ENCODE measurements at regions not wholly inside any gene's neighbourhood (a gene's known extent, or its start where the extent isn't known, plus 50 kb on each side); places are given as distances from the start of the nearest gene placed in this dataset.

DNA sequence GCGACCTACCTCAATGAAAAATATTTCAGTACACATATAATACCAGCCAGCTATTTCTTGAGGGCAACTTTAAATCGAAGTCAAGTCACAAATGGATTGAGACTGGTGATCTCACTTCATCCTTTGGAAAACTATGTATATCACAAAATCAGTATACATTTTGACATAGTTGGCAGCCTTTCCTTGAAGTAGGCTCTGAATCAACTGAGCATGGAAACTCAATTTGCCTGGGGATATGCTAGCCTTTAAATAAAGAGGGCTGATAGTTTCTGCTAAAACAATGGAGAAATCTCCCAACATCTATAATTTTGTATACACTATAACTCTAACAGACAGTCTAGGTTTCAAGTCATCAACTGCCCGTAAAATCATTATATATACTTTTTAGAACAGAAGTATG lies 282.8 kb upstream of the TENM3 start:
- Histone ChIP-seq H3K36me3 (ENCODE audit: control insufficient read depth, insufficient read depth, low read length) (no peaks in the 10 kb centered on the region), H3K27me3 (replicated peaks; ENCODE audit: control insufficient read depth, insufficient read depth, low read length) (no peaks in the 10 kb centered on the region), H3K4me3 (replicated peaks; ENCODE audit: low read depth, low read length) (no peak overlapping the region)
- TF ChIP-seq, protein P1, sequence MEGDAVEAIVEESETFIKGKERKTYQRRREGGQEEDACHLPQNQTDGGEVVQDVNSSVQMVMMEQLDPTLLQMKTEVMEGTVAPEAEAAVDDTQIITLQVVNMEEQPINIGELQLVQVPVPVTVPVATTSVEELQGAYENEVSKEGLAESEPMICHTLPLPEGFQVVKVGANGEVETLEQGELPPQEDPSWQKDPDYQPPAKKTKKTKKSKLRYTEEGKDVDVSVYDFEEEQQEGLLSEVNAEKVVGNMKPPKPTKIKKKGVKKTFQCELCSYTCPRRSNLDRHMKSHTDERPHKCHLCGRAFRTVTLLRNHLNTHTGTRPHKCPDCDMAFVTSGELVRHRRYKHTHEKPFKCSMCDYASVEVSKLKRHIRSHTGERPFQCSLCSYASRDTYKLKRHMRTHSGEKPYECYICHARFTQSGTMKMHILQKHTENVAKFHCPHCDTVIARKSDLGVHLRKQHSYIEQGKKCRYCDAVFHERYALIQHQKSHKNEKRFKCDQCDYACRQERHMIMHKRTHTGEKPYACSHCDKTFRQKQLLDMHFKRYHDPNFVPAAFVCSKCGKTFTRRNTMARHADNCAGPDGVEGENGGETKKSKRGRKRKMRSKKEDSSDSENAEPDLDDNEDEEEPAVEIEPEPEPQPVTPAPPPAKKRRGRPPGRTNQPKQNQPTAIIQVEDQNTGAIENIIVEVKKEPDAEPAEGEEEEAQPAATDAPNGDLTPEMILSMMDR (IDR thresholded peaks at IDR 0.05; ENCODE audit: insufficient read depth, low read length, poor library complexity, severe bottlenecking), result no peak
- DNase-seq (ENCODE audit: extremely low read depth, insufficient read length), result no peak

DNA sequence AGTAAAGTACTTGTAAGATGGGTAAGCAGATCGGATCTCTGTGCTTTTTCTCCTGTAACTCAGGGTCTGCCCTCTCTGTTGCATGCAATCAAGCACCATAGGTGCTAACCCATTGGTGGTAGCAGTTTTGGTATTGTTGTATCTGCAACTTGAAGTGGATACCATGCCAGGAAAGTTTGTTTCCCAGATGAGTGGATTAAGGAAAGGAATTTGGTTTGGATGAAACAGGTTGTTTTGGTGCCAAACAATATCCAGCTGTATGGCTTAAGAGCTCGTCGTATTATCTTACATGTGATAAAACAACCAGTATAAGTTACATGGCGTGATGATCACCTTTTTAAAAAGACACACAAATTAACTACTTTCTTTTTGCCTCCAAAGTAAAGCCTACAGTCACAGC lies 280.9 kb upstream of the TENM3 start:
- DNase-seq (ENCODE audit: extremely low read depth, insufficient read length), result no peak
- H3K4me3 ChIP-seq (replicated peaks; ENCODE audit: low read depth, low read length), result no peak overlapping the region
- no peaks in the 10 kb centered on the region for H3K27me3 ChIP-seq (replicated peaks; ENCODE audit: control insufficient read depth, insufficient read depth, low read length)
- TF ChIP-seq, protein P1 (IDR thresholded peaks at IDR 0.05; ENCODE audit: insufficient read depth, low read length, poor library complexity, severe bottlenecking), result no peak
- no peaks in the 10 kb centered on the region for H3K36me3 ChIP-seq (ENCODE audit: control insufficient read depth, insufficient read depth, low read length)

DNA sequence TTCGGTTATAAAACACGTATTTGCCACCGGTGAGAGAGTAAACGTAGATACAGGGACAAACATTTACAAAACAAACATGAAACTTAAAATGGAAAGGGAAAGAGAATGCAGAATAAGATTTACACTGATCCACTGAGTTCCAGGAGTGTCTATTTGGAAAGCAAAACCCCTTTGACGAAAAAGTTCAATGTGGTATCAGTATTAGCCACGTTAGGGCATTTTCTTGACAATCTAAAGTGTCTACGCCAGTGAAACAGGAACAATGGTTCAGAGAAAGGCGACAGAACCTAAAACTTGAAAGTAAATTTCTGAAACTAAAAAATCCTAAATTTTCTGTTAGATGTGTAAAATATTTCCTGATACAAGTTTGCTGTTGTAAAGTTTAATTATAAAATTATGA lies 278.5 kb upstream of the TENM3 start:
- Histone ChIP-seq H3K4me3 (replicated peaks; ENCODE audit: low read depth, low read length) (no peak overlapping the region), H3K36me3 (ENCODE audit: control insufficient read depth, insufficient read depth, low read length) (no peaks in the 10 kb centered on the region), H3K27me3 (replicated peaks; ENCODE audit: control insufficient read depth, insufficient read depth, low read length) (no peaks in the 10 kb centered on the region)
- DNase-seq (ENCODE audit: extremely low read depth, insufficient read length), result no peak
- TF ChIP-seq, protein P1 (IDR thresholded peaks at IDR 0.05; ENCODE audit: insufficient read depth, low read length, poor library complexity, severe bottlenecking), result no peak

DNA sequence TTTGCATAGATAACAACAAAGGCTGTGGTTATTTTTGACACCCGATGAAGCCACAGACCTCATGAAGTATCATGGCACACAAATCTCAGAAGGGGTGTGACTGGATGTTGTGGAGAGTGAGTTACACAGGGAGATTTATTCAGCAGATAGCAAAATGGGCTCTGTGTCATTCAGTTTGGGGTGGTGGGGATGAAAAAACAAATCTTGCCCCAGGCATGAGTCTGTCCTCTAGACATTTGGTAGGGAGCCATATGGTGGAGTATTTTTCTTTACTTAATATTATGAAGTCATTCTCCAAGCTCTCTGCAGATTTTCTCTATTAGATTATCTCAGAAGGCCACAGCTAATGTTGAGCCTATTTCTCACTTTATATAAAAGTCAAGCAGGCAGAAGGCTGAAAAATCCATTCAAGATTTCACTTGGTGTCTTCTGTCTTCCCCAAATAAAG lies 277.1 kb upstream of the TENM3 start:
- TF ChIP-seq, protein P1 (IDR thresholded peaks at IDR 0.05; ENCODE audit: insufficient read depth, low read length, poor library complexity, severe bottlenecking), result no peak
- no peaks in the 10 kb centered on the region for H3K27me3 ChIP-seq (replicated peaks; ENCODE audit: control insufficient read depth, insufficient read depth, low read length)
- H3K36me3 ChIP-seq (ENCODE audit: control insufficient read depth, insufficient read depth, low read length), result no peaks in the 10 kb centered on the region
- no peak for DNase-seq (ENCODE audit: extremely low read depth, insufficient read length)
- H3K4me3 ChIP-seq (replicated peaks; ENCODE audit: low read depth, low read length), result no peak overlapping the region

DNA sequence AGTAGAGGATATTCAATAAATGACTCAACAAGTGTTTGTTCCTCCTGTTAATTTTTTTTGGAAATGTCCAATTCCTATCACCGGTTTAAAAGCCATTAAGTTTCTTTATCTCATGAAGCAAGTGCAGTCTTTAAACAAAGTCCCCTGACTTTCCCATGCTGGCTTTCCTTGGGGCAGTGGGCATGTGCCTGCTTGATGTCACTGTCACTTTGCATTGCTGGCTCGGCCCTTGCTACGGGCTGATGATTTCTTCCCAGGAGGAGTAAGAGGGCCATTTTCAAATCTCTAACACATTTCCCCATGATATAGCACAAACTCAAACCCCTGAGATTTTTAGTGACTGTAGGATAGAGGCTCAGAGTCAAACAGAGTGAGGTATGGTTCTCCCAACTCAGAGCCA lies 275.8 kb upstream of the TENM3 start:
- Histone ChIP-seq H3K36me3 (ENCODE audit: control insufficient read depth, insufficient read depth, low read length) (no peaks in the 10 kb centered on the region), H3K27me3 (replicated peaks; ENCODE audit: control insufficient read depth, insufficient read depth, low read length) (no peaks in the 10 kb centered on the region), H3K4me3 (replicated peaks; ENCODE audit: low read depth, low read length) (no peak overlapping the region)
- TF ChIP-seq, protein P1 (IDR thresholded peaks at IDR 0.05; ENCODE audit: insufficient read depth, low read length, poor library complexity, severe bottlenecking), result no peak
- DNase-seq (ENCODE audit: extremely low read depth, insufficient read length), result no peak

DNA sequence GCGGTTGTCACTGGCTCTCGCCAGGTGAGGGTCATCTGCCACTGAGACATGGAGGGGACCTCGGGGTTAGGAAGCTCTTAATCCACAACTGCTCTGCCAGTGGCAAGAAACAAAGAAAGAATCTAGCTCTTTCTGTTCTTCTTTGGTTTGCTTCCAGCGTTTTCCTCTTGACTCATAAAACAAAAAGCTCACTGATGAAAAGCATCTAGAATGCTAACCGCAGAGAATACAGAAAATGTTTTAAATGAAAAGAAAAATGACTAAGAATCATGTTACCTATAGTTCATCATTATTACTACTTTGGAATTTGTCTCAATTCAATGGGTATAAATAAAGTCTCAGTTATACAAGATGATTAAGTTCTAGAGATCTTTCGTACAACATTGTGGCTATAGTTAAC lies 274.8 kb upstream of the TENM3 start:
- Histone ChIP-seq H3K4me3 (replicated peaks; ENCODE audit: low read depth, low read length) (no peak overlapping the region), H3K36me3 (ENCODE audit: control insufficient read depth, insufficient read depth, low read length) (no peaks in the 10 kb centered on the region), H3K27me3 (replicated peaks; ENCODE audit: control insufficient read depth, insufficient read depth, low read length) (no peaks in the 10 kb centered on the region)
- TF ChIP-seq, protein P1 (IDR thresholded peaks at IDR 0.05; ENCODE audit: insufficient read depth, low read length, poor library complexity, severe bottlenecking), result no peak
- DNase-seq (ENCODE audit: extremely low read depth, insufficient read length), result no peak
